ENCODE measurements at regions not wholly inside any gene's neighbourhood (a gene's known extent, or its start where the extent isn't known, plus 50 kb on each side); places are given as distances from the start of the nearest gene placed in this dataset.

DNA sequence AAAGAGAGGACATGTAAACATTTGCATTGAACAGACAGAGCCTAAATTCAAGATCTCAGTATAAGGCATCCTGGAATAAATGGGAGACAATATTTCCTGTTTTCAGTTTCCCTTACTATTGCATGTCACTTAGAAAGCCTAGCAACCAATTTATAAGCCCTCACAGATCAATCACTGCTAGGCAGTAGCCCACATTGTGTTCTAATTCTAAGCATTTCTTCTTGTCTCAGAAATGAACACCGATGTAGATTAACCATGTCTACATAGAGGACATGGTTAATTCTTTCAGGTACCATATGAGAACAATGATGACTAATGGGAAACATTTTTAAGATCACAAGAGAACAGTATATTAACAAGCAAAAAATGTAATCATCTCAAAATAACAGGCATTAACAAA, 79.6 kb upstream of the HMHB1 start:
- TF ChIP-seq, protein P1, sequence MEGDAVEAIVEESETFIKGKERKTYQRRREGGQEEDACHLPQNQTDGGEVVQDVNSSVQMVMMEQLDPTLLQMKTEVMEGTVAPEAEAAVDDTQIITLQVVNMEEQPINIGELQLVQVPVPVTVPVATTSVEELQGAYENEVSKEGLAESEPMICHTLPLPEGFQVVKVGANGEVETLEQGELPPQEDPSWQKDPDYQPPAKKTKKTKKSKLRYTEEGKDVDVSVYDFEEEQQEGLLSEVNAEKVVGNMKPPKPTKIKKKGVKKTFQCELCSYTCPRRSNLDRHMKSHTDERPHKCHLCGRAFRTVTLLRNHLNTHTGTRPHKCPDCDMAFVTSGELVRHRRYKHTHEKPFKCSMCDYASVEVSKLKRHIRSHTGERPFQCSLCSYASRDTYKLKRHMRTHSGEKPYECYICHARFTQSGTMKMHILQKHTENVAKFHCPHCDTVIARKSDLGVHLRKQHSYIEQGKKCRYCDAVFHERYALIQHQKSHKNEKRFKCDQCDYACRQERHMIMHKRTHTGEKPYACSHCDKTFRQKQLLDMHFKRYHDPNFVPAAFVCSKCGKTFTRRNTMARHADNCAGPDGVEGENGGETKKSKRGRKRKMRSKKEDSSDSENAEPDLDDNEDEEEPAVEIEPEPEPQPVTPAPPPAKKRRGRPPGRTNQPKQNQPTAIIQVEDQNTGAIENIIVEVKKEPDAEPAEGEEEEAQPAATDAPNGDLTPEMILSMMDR (IDR thresholded peaks at IDR 0.05; ENCODE audit: low read length) = no peak
- TF ChIP-seq EZH2phosphoT487 (IDR thresholded peaks at IDR 0.05; ENCODE audit: low read length) (no peak), EZH2 (optimal IDR thresholded peaks at IDR 0.05; ENCODE audit: low read depth, low read length) (no peak)

All from MM.1S (cell line).